ENCODE measurements at regions not wholly inside any gene's neighbourhood (a gene's known extent, or its start where the extent isn't known, plus 50 kb on each side); places are given as distances from the start of the nearest gene placed in this dataset.

- no peak overlapping the region for H3K4me3 ChIP-seq (ENCODE audit: low read depth, low read length)
- no peak for TF ChIP-seq CTCF (conservative IDR thresholded peaks at IDR 0.05; ENCODE audit: low read depth, low read length)
These were observed 51.8 kb upstream of the JDP2 start for GRCh38 chr14:75375983-75376382.

More at GRCh38 chr14:75375983-75376382, 51.8 kb upstream of the JDP2 start:
- DNase-seq (ENCODE audit: low read depth) = no peak
